Ectodermal cell (in vitro differentiated cells): ENCODE measurements at regions not wholly inside any gene's neighbourhood (a gene's known extent, or its start where the extent isn't known, plus 50 kb on each side); places are given as distances from the start of the nearest gene placed in this dataset.
"Not testable (repeated sequence)": the region's sequence is repeated elsewhere in the genome, so short reads cannot be mapped to it uniquely, and the experiment has no call there.

Source experiments
- H3K27ac ChIP-seq: 2 replicates; pipeline ENCODE4 v1.7.0; 2013; ENCODE audit warnings: mild to moderate bottlenecking, low read depth, low read length; ENCODE audit not compliant: insufficient read depth, poor library complexity, severe bottlenecking
- H3K27me3 ChIP-seq: 2 replicates; pipeline ENCODE4 v1.7.0; 2013; ENCODE audit warnings: mild to moderate bottlenecking, low read length; ENCODE audit not compliant: insufficient read depth, control insufficient read depth, poor library complexity, severe bottlenecking
- H3K36me3 ChIP-seq: one replicate; pipeline ENCODE4 v1.7.0; 2013; ENCODE audit warnings: low read length; ENCODE audit not compliant: control insufficient read depth, insufficient read depth
- H3K4me1 ChIP-seq: one replicate; pipeline ENCODE4 v1.7.0; 2013; ENCODE audit warnings: low read length; ENCODE audit not compliant: control insufficient read depth, insufficient read depth
- H3K4me3 ChIP-seq: 2 replicates; pipeline ENCODE4 v1.7.0; 2013; ENCODE audit warnings: low read depth, low read length, control low read depth; ENCODE audit not compliant: insufficient read depth
- H3K9me3 ChIP-seq: 2 replicates; pipeline ENCODE4 v1.7.0; 2013; ENCODE audit warnings: mild to moderate bottlenecking, low read length, moderate library complexity; ENCODE audit not compliant: control insufficient read depth
- WGBS, 2 experiments: methylation state at CpG; one replicate each; pipeline ENCODE4 v1.1.7; 2013; ENCODE audit warnings: missing lambda C conversion rate in 2 of 2; 5-methylcytosine and 5-hydroxymethylcytosine counted together

GRCh38 chr6:86822747-86823146 lies 114.6 kb upstream of the HTR1E start:
- Histone ChIP-seq H3K27me3 (no peaks in the 10 kb centered on the region), H3K4me3 (no peak overlapping the region)

GRCh38 chr6:86820750-86821149 lies 116.6 kb upstream of the HTR1E start:
- Histone ChIP-seq H3K27me3 (no peaks in the 10 kb centered on the region), H3K36me3 (no peaks in the 10 kb centered on the region), H3K4me1 (no peaks in the 10 kb centered on the region), H3K4me3 (no peak overlapping the region), H3K9me3 (no peaks in the 10 kb centered on the region), H3K27ac (no peak overlapping the region)
- 81% methylated on average over 1 of the region's 1 CpG for WGBS, 2 experiments

More at GRCh38 chr6:86822747-86823146, 114.6 kb upstream of the HTR1E start:
- Histone ChIP-seq H3K9me3 (no peaks in the 10 kb centered on the region), H3K4me1 (no peaks in the 10 kb centered on the region), H3K27ac (no peak overlapping the region), H3K36me3 (no peaks in the 10 kb centered on the region)

GRCh38 chr6:86793649-86794048 lies 143.7 kb upstream of the HTR1E start:
- Histone ChIP-seq H3K9me3 (no peaks in the 10 kb centered on the region), H3K4me1 (no peaks in the 10 kb centered on the region), H3K27ac (no peak overlapping the region), H3K27me3 (no peaks in the 10 kb centered on the region), H3K36me3 (no peaks in the 10 kb centered on the region), H3K4me3 (no peak overlapping the region)
- 86 to 100% methylated on average over 1 of the region's 1 CpG for WGBS, 2 experiments

GRCh38 chr6:86791476-86791875 lies 145.9 kb upstream of the HTR1E start:
- Histone ChIP-seq H3K27ac (no peak overlapping the region), H3K9me3 (no peaks in the 10 kb centered on the region), H3K27me3 (no peaks in the 10 kb centered on the region), H3K4me3 (no peak overlapping the region), H3K4me1 (no peaks in the 10 kb centered on the region), H3K36me3 (no peaks in the 10 kb centered on the region)
- 92 to 100% methylated on average over 1 of the region's 1 CpG for WGBS, 2 experiments

- no peaks in the 10 kb centered on the region for H3K36me3 ChIP-seq
- H3K4me3 ChIP-seq, result no peak overlapping the region
- no peaks in the 10 kb centered on the region for H3K4me1 ChIP-seq
- no peaks in the 10 kb centered on the region for H3K9me3 ChIP-seq
- H3K27me3 ChIP-seq, result no peaks in the 10 kb centered on the region
- 87 to 88% methylated on average over 2 of the region's 2 CpGs for WGBS, 2 experiments
- no peak overlapping the region for H3K27ac ChIP-seq
Measured at GRCh38 chr6:86789779-86790411, 147.4 kb upstream of the HTR1E start.

GRCh38 chr6:86782328-86782727 lies 155.0 kb upstream of the HTR1E start:
- no peaks in the 10 kb centered on the region for H3K9me3 ChIP-seq

GRCh38 chr6:86780923-86781322 lies 156.4 kb upstream of the HTR1E start:
- Histone ChIP-seq H3K4me3 (no peak overlapping the region), H3K36me3 (no peaks in the 10 kb centered on the region)
- WGBS, 2 experiments, result 92 to 100% methylated on average over 1 to 2 of the region's 2 CpGs

More at GRCh38 chr6:86782328-86782727, 155.0 kb upstream of the HTR1E start:
- Histone ChIP-seq H3K4me1 (no peaks in the 10 kb centered on the region), H3K36me3 (no peaks in the 10 kb centered on the region), H3K4me3 (no peak overlapping the region), H3K27ac (no peak overlapping the region), H3K27me3 (no peaks in the 10 kb centered on the region)

GRCh38 chr6:86775893-86776292 lies 161.4 kb upstream of the HTR1E start:
- no peaks in the 10 kb centered on the region for H3K36me3 ChIP-seq
- no peaks in the 10 kb centered on the region for H3K9me3 ChIP-seq
- no peaks in the 10 kb centered on the region for H3K27me3 ChIP-seq

More at GRCh38 chr6:86780923-86781322, 156.4 kb upstream of the HTR1E start:
- no peak overlapping the region for H3K27ac ChIP-seq
- H3K27me3 ChIP-seq, result no peaks in the 10 kb centered on the region
- no peaks in the 10 kb centered on the region for H3K4me1 ChIP-seq
- no peaks in the 10 kb centered on the region for H3K9me3 ChIP-seq

GRCh38 chr6:86765211-86765610 lies 172.1 kb upstream of the HTR1E start:
- WGBS, 2 experiments, result 63 to 78% methylated on average over 1 of the region's 1 CpG
- Histone ChIP-seq H3K4me3 (no peak overlapping the region), H3K27ac (no peak overlapping the region), H3K4me1 (no peaks in the 10 kb centered on the region), H3K27me3 (no peaks in the 10 kb centered on the region), H3K36me3 (no peaks in the 10 kb centered on the region), H3K9me3 (no peaks in the 10 kb centered on the region)

More at GRCh38 chr6:86775893-86776292, 161.4 kb upstream of the HTR1E start:
- Histone ChIP-seq H3K27ac (no peak overlapping the region), H3K4me1 (no peaks in the 10 kb centered on the region), H3K4me3 (no peak overlapping the region)

- H3K4me3 ChIP-seq, H3K4me1 ChIP-seq, H3K9me3 ChIP-seq, H3K27me3 ChIP-seq, H3K27ac ChIP-seq, H3K36me3 ChIP-seq: not testable (repeated sequence)
Measured at GRCh38 chr6:86759953-86760352, 177.4 kb upstream of the HTR1E start.
